HepG2 (cell line): ENCODE measurements at regions not wholly inside any gene's neighbourhood (a gene's known extent, or its start where the extent isn't known, plus 50 kb on each side); places are given as distances from the start of the nearest gene placed in this dataset.

Source experiments
- ATAC-seq: fragments of 200-7000 bp; cut with Tn5 transposase; 3 replicates; pipeline ENCODE4 v1.9.1; 2020; ENCODE audit warnings: mild to moderate bottlenecking, moderate library complexity
- BruUV-seq: library from RNA; stranded (reverse); fragments of 400-500 nt; replicated peaks from 2 replicates; lab custom pipeline; 2021; lab: Mats Ljungman, UMichigan
- CTCF ChIA-PET: fragments of 300-600 bp; formaldehyde crosslinking; extraction: SDS; loops from one replicate; lab custom pipeline; 2021; ENCODE audit warnings: low total read pairs, inconsistent platforms, low intra/inter-chr PET ratio; lab: Yijun Ruan, JAX
- POLR2A ChIA-PET: fragments of 350-600 bp; sonication (Branson Sonifier 250); formaldehyde crosslinking; loops from one replicate; lab custom pipeline; 2020; ENCODE audit warnings: antibody characterized with exemption, inconsistent platforms; lab: Yijun Ruan, JAX
- DNase-seq: peaks from one replicate; pipeline ENCODE4 v3.0.0-alpha.2; 2015; ENCODE audit warnings: low spot score
- FAIRE-seq: peaks from 3 replicates; lab custom pipeline; 2011; peaks lifted over from hg19 to GRCh38; lab: Jason Lieb, UNC
- H2AFZ ChIP-seq: one replicate; pipeline ENCODE4 v1.6.1; 2011; ENCODE audit warnings: low read length, inconsistent platforms
- H3K27ac ChIP-seq: fragments of 300-600 bp; 3 replicates; pipeline ENCODE4 v1.8.0; 2011; ENCODE audit warnings: mixed run types, mild to moderate bottlenecking, mixed read lengths, low read length, inconsistent platforms; ENCODE audit not compliant: insufficient read depth; ENCODE audit errors: extremely low read length
- H3K27me3 ChIP-seq, 2 experiments: fragments of 200-600 bp in 1 of 2; 2 replicates in 1 of 2; 3 replicates in 1 of 2; pipeline versions ENCODE4 v1.6.0 to v1.8.0; 2011; ENCODE audit warnings: low read length in 2 of 2, mild to moderate bottlenecking in 2 of 2, moderate library complexity in 2 of 2, inconsistent platforms in 1 of 2; ENCODE audit not compliant: insufficient read depth in 2 of 2, control insufficient read depth in 1 of 2
- H3K36me3 ChIP-seq, 2 experiments: fragments of 200-600 bp in 1 of 2; replicated peaks in 1 of 2; 2 replicates in 1 of 2; 3 replicates in 1 of 2; pipeline versions ENCODE4 v1.5.1 to v1.8.0; 2011; ENCODE audit warnings: low read length in 2 of 2, inconsistent platforms in 1 of 2; ENCODE audit not compliant: insufficient read depth in 2 of 2, control insufficient read depth in 1 of 2
- H3K4me1 ChIP-seq: 2 replicates; pipeline ENCODE4 v1.5.1; 2012; ENCODE audit warnings: low read length, inconsistent platforms; ENCODE audit not compliant: insufficient read depth
- H3K4me2 ChIP-seq: 2 replicates; pipeline ENCODE4 v1.6.0; 2011; ENCODE audit warnings: low read depth, low read length, inconsistent platforms
- H3K4me3 ChIP-seq, 3 experiments: fragments of 200-600 bp in 1 of 3; sonication (generic), shearing (Covaris generic) in 1 of 3; replicated peaks in 1 of 3; 2 replicates each; pipeline ENCODE4 v1.5.1; 2011 to 2016; ENCODE audit warnings: low read length in 3 of 3, inconsistent platforms in 2 of 3, low read depth in 2 of 3, mild to moderate bottlenecking in 2 of 3, control low read depth in 1 of 3, mixed read lengths in 1 of 3; ENCODE audit not compliant: insufficient read depth in 1 of 3
- H3K79me2 ChIP-seq: one replicate; pipeline ENCODE4 v1.6.1; 2011; ENCODE audit warnings: low read length, inconsistent platforms; ENCODE audit not compliant: insufficient read depth
- H3K9ac ChIP-seq: 2 replicates; pipeline ENCODE4 v1.6.0; 2011; ENCODE audit warnings: mild to moderate bottlenecking, low read depth, low read length, inconsistent platforms; ENCODE audit not compliant: insufficient read depth
- H3K9me3 ChIP-seq: 2 replicates; pipeline ENCODE4 v1.5.1; 2012; ENCODE audit warnings: mild to moderate bottlenecking, low read length
- H4K20me1 ChIP-seq: 2 replicates; pipeline ENCODE4 v1.6.0; 2011; ENCODE audit warnings: inconsistent platforms, mild to moderate bottlenecking, low read length, moderate library complexity; ENCODE audit not compliant: insufficient read depth
- HNF4G ChIP-seq, 2 experiments: sonication (generic) in 1 of 2; formaldehyde crosslinking in 1 of 2; IDR thresholded peaks; 2 replicates each; pipeline versions ENCODE4 v1.4.0 to v1.6.1; 2011 to 2020; ENCODE audit warnings: borderline replicate concordance in 2 of 2, low read depth in 2 of 2, mild to moderate bottlenecking in 2 of 2, low read length in 1 of 2, missing genetic modification reagents in 1 of 2, moderate library complexity in 1 of 2
- IRF2 ChIP-seq: IDR thresholded peaks from 2 replicates; pipeline ENCODE4 v1.6.1; 2018; ENCODE audit warnings: missing genetic modification reagents, missing compliant biosample characterization
- MAFF ChIP-seq: IDR thresholded peaks from 2 replicates; pipeline ENCODE4 v1.6.1; 2011; ENCODE audit warnings: low read depth, low read length, improper control_type of control experiment
- MAFK ChIP-seq, 2 experiments: IDR thresholded peaks in 1 of 2; conservative IDR thresholded peaks in 1 of 2; 2 replicates each; pipeline ENCODE4 v1.6.1; 2011; ENCODE audit warnings: improper control_type of control experiment in 2 of 2, low read length in 2 of 2
- NAIF1 ChIP-seq: sonication (generic); formaldehyde crosslinking; IDR thresholded peaks from 2 replicates; pipeline ENCODE4 v1.5.0; 2020; ENCODE audit warnings: mild to moderate bottlenecking, missing genetic modification reagents, borderline replicate concordance
- NONO ChIP-seq, 2 experiments: fragments of 450-650 bp in 1 of 2; sonication (generic) in 1 of 2; formaldehyde crosslinking in 1 of 2; IDR thresholded peaks in 1 of 2; conservative IDR thresholded peaks in 1 of 2; 2 replicates each; pipeline versions ENCODE4 v1.6.1 to v1.8.0; 2017 to 2022; ENCODE audit warnings: mild to moderate bottlenecking in 1 of 2, missing genetic modification reagents in 1 of 2, moderate library complexity in 1 of 2
- STAG1 ChIP-seq: sonication (generic); formaldehyde crosslinking; IDR thresholded peaks from 2 replicates; pipeline ENCODE4 v1.4.0; 2020; ENCODE audit warnings: missing genetic modification reagents
- WGBS: methylation state at CpG from one replicate; pipeline ENCODE4 v1.1.6; 2017; ENCODE audit warnings: low lambda C conversion rate; 5-methylcytosine and 5-hydroxymethylcytosine counted together
- in situ Hi-C: cut with HindIII; loops from 2 replicates; pipeline ENCODE4 v1.10.0; 2017; ENCODE audit warnings: low pct_unique_long_range_greater_than_20kb; ENCODE audit not compliant: extremely low pct_ligation_motif_present
- intact Hi-C: fragments of 100-400 bp; cut with micrococcal nuclease; formaldehyde crosslinking; loops from one replicate; pipeline ENCODE4 v1.10.0; 2022; ENCODE audit not compliant: unreplicated experiment

DNA sequence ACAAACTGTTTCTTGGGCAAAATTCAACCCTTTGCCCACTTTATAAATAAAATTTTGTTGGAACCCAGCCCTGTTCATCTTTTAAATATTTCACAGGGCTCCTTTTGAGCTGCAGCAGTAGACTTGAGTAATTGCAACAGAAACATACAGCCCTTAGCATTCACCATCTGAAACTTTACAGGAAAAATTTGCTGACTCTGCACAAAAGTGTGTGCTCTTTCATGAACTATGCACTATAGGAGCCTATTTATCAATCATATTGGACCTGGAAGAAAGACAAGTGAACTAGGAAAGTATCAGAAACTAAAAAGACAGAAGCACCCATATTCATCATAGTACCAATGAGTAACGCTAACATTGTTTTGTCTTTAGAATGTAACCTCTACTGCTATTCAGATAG is 406.9 kb upstream of the SLC10A2 start:
- CTCF ChIA-PET = no interaction called here
- Histone ChIP-seq H2AFZ (no peak overlapping the region), H3K4me2 (no peak overlapping the region), H3K4me3 (no peak overlapping the region), H3K36me3 (no peaks in the 10 kb centered on the region), H3K9ac (no peak overlapping the region), H4K20me1 (no peaks in the 10 kb centered on the region), H3K27ac (no peak overlapping the region), H3K4me1 (no peaks in the 10 kb centered on the region), H3K27me3 (no peaks in the 10 kb centered on the region), H3K79me2 (no peaks in the 10 kb centered on the region), H3K9me3 (peaks cover 46% of the 10 kb centered on the region)
- intact Hi-C loops (no loop called here), in situ Hi-C loops (no loop called here)
- 90% methylated on average over 1 of the region's 1 CpG for WGBS
- POLR2A ChIA-PET = no interaction called here
- DNase-seq (no peak), ATAC-seq (no peak), FAIRE-seq (no peak)
- no TSS peak for BruUV-seq
- TF ChIP-seq MAFF (peak; percentile 98), HNF4G (IDR thresholded peaks at IDR 0.05; ENCODE audit: borderline replicate concordance, low read depth, low read length) (no peak), HNF4G (CRISPR knock-in tag; IDR thresholded peaks at IDR 0.05; ENCODE audit: borderline replicate concordance, low read depth) (no peak), MAFK (conservative IDR thresholded peaks at IDR 0.05 in 1 of 2, IDR thresholded peaks at IDR 0.05 in 1 of 2; ENCODE audit: low read length in 2 of 2) (peak; percentile 95 to 98), NONO (IDR thresholded peaks at IDR 0.05) (no peak), NONO (CRISPR knock-in tag; conservative IDR thresholded peaks at IDR 0.05) (no peak), NAIF1 (CRISPR knock-in tag) (no peak)

DNA sequence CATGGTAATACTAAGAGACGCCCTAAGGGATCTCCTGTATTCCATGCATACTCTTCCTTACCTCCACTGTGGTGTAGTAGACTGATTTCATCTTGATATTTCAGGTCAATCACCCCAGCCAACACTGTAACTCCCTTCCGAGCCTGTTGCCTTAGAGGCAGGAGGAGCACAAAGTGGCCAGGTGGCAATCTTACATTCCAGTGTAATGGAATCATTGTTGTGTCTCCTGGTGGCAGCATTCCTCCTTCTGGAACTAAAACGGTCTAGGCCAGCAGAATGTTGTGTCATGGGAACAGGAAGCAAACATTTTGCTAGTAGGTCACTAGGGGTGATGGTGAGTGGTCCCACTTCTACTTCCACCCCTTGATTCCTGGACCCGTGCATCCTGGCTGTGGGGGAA is 405.7 kb upstream of the SLC10A2 start:
- Histone ChIP-seq H3K79me2 (no peaks in the 10 kb centered on the region), H4K20me1 (no peaks in the 10 kb centered on the region), H3K4me3 (no peak overlapping the region), H3K27ac (no peak overlapping the region), H3K4me1 (no peaks in the 10 kb centered on the region), H2AFZ (no peak overlapping the region), H3K9ac (no peak overlapping the region), H3K9me3 (peaks cover 38% of the 10 kb centered on the region), H3K4me2 (no peak overlapping the region), H3K36me3 (no peaks in the 10 kb centered on the region), H3K27me3 (no peaks in the 10 kb centered on the region)
- ChIA-PET CTCF (no interaction called here), POLR2A (no interaction called here)
- ATAC-seq (no peak), FAIRE-seq (no peak), DNase-seq (no peak)
- intact Hi-C loops = no loop called here
- TF ChIP-seq STAG1 (CRISPR knock-in tag) (no peak), IRF2 (CRISPR knock-in tag) (no peak)
- no TSS peak for BruUV-seq
- in situ Hi-C loops = no loop called here
- WGBS = 5% methylated on average over 4 of the region's 4 CpGs
